SU-DHL-6 (cell line): ENCODE measurements at regions not wholly inside any gene's neighbourhood (a gene's known extent, or its start where the extent isn't known, plus 50 kb on each side); places are given as distances from the start of the nearest gene placed in this dataset.

ENCODE experiments used
- CTCF ChIP-seq: fragments of 200-600 bp; sonication (generic); IDR thresholded peaks from one replicate; pipeline ENCODE4 v1.5.1; 2017; ENCODE audit warnings: antibody characterized with exemption, mild to moderate bottlenecking, low read length, moderate library complexity; ENCODE audit not compliant: insufficient read depth, poor library complexity, severe bottlenecking
- EZH2phosphoT487 ChIP-seq: fragments of 200-600 bp; sonication (generic), shearing (Covaris generic); conservative IDR thresholded peaks from 2 replicates; pipeline ENCODE4 v1.6.1; 2018; ENCODE audit warnings: mild to moderate bottlenecking, antibody characterized with exemption, low read length, moderate library complexity, mixed read lengths

GRCh38 chr5:58127255-58128220 is 332.3 kb downstream of the PLK2 start:
- TF ChIP-seq CTCF (no peak), EZH2phosphoT487 (no peak)
